ENCODE measurements at regions not wholly inside any gene's neighbourhood (a gene's known extent, or its start where the extent isn't known, plus 50 kb on each side); places are given as distances from the start of the nearest gene placed in this dataset.
A peak's percentile ranks its signal among the peaks of the same experiment; 100 is the strongest.

DNA sequence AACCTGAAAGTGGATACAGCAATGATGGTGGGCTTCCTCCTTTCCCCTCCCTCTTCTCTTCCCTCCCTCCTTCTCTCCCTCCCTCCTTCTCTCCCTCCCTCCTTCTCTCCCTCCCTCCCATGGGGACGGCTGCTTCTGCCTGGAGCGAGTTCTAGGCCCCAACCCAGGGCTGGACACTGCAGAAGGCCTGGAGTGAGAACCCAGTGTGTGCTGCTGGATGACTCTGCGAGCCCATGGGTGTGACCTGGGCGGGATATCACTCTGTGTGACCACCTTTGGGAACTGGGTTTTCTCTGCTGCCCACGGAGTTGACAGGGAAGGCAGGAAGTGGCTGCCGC is 242.6 kb upstream of the GSE1 start:
- H3K36me3 ChIP-seq (ENCODE audit: low read depth), result no peaks in the 10 kb centered on the region
- no peaks in the 10 kb centered on the region for H3K27me3 ChIP-seq (ENCODE audit: insufficient read depth, low read depth)
- TF ChIP-seq, protein P1, sequence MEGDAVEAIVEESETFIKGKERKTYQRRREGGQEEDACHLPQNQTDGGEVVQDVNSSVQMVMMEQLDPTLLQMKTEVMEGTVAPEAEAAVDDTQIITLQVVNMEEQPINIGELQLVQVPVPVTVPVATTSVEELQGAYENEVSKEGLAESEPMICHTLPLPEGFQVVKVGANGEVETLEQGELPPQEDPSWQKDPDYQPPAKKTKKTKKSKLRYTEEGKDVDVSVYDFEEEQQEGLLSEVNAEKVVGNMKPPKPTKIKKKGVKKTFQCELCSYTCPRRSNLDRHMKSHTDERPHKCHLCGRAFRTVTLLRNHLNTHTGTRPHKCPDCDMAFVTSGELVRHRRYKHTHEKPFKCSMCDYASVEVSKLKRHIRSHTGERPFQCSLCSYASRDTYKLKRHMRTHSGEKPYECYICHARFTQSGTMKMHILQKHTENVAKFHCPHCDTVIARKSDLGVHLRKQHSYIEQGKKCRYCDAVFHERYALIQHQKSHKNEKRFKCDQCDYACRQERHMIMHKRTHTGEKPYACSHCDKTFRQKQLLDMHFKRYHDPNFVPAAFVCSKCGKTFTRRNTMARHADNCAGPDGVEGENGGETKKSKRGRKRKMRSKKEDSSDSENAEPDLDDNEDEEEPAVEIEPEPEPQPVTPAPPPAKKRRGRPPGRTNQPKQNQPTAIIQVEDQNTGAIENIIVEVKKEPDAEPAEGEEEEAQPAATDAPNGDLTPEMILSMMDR (conservative IDR thresholded peaks at IDR 0.05), result no peak
- no peak for TF ChIP-seq EZH2 (IDR thresholded peaks at IDR 0.05; ENCODE audit: low read depth)
- no peaks in the 10 kb centered on the region for H3K79me2 ChIP-seq (ENCODE audit: low read depth)
- H3K4me3 ChIP-seq, result no peak overlapping the region
- BruUV-seq (replicated peaks), result no TSS peak
- H3K9me2 ChIP-seq (ENCODE audit: insufficient read depth), result no peaks in the 10 kb centered on the region
- ChIA-PET CTCF (interaction anchor here (0.6 kb wide), 1 partner anchor 112 kb away, joined by 10 read pairs; no protein-coding TSS in a partner anchor), POLR2A (ENCODE audit: unreplicated experiment) (no interaction called here)
- no peak overlapping the region for H3K27ac ChIP-seq
- H3K9me3 ChIP-seq (ENCODE audit: insufficient read depth, low read depth), result no peaks in the 10 kb centered on the region
- H3F3A ChIP-seq (ENCODE audit: insufficient read depth, low read depth), result peaks cover 6% of the 10 kb centered on the region; the same call in 1 of the 2 replicates
- H3K4me2 ChIP-seq, result no peak overlapping the region
- no peaks in the 10 kb centered on the region for H4K20me1 ChIP-seq (ENCODE audit: insufficient read depth)
- no peak overlapping the region for H2AFZ ChIP-seq
- peaks cover 11% of the 10 kb centered on the region for H3K4me1 ChIP-seq (replicated peaks; ENCODE audit: insufficient read depth)
- DNase-seq, result no peak
- intact Hi-C loops (cut with micrococcal nuclease; ENCODE audit: unreplicated experiment), result no loop called here

DNA sequence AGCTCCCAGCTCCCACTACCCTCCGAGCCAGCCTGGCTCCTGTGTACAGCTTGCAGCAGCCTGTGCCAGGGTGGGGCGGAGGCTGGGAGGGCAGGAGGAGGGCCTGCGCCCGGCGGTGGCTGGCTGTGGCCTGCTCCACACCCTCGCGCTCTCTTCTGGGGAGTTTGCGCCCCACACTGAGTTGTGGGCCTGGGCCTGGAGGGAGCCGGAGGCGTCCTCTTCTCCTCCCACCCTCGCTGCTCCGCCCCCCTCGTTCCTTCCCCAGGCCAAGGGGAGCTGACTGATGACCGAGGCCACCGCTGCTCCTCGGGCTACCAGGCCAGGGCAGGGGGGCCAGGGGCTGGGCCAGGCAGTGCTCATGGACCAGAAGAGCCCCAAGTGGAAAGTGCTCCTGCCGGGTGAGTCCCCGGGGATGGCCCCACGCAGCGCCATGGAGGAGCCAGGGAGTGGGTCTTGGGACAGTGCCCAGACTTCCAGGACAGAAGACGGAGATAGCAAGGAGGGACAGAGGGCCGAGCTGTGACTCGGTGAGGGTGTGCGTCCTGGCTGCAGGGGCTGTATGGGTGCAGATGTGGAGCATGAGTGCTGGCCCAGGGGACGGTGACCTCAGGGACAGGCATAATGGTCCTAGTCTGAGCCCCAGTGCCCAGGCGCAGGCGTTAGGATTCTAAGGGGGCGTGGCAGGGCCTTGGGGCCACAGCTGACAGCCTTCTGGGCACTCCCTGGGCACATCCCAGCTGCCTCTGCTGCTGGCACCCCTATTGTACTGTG is 242.1 kb upstream of the GSE1 start:
- BruUV-seq (replicated peaks), result no TSS peak
- no peak for TF ChIP-seq EZH2 (IDR thresholded peaks at IDR 0.05; ENCODE audit: low read depth)
- TF ChIP-seq, protein P1 (conservative IDR thresholded peaks at IDR 0.05), result no peak
- no peak overlapping the region for H3K4me3 ChIP-seq
- no peaks in the 10 kb centered on the region for H3K9me2 ChIP-seq (ENCODE audit: insufficient read depth)
- CTCF ChIA-PET, result interaction anchor here (0.5 to 1.3 kb wide), 3 partner anchors 15 to 181 kb away, joined by 3 read pairs; no protein-coding TSS in a partner anchor
- no peak overlapping the region for H3K4me2 ChIP-seq
- H4K20me1 ChIP-seq (ENCODE audit: insufficient read depth), result no peaks in the 10 kb centered on the region
- no peaks in the 10 kb centered on the region for H3K27me3 ChIP-seq (ENCODE audit: insufficient read depth, low read depth)
- POLR2A ChIA-PET (ENCODE audit: unreplicated experiment), result no interaction called here
- no peak overlapping the region for H3K27ac ChIP-seq
- intact Hi-C loops (cut with micrococcal nuclease; ENCODE audit: unreplicated experiment), result no loop called here
- no peak overlapping the region for H2AFZ ChIP-seq
- no peaks in the 10 kb centered on the region for H3K79me2 ChIP-seq (ENCODE audit: low read depth)
- H3F3A ChIP-seq (ENCODE audit: insufficient read depth, low read depth), result peaks cover 6% of the 10 kb centered on the region; the same call in 1 of the 2 replicates
- DNase-seq, result peak in 1 of 2 experiments; percentile 50
- no peaks in the 10 kb centered on the region for H3K36me3 ChIP-seq (ENCODE audit: low read depth)
- peaks cover 11% of the 10 kb centered on the region for H3K4me1 ChIP-seq (replicated peaks; ENCODE audit: insufficient read depth)
- no peaks in the 10 kb centered on the region for H3K9me3 ChIP-seq (ENCODE audit: insufficient read depth, low read depth)

DNA sequence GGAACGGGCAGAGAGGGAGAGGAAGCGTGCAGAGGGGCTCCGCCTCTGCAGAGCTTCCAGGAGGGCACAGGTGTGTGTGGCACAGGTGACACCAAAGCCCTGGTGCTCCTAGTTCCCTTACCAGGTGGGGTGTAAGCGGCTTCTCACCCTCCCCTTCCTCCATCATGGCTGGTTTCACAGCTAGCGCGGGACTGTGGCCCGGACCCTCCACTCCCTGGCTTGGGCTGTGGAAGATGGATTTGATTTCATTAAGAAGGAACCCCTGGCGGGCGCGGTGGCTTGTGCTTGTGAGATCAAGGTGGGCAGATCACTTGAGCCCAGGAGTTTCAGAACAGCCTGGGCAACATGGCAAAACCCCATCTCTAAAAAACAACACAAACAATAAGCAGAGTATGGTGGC is 241.2 kb upstream of the GSE1 start:
- Histone ChIP-seq H3K79me2 (ENCODE audit: low read depth) (no peaks in the 10 kb centered on the region), H3K4me1 (replicated peaks; ENCODE audit: insufficient read depth) (peaks cover 11% of the 10 kb centered on the region), H4K20me1 (ENCODE audit: insufficient read depth) (no peaks in the 10 kb centered on the region), H3F3A (ENCODE audit: insufficient read depth, low read depth) (peaks cover 6% of the 10 kb centered on the region; the same call in 1 of the 2 replicates), H3K4me3 (no peak overlapping the region), H3K27me3 (ENCODE audit: insufficient read depth, low read depth) (no peaks in the 10 kb centered on the region), H3K9me3 (ENCODE audit: insufficient read depth, low read depth) (no peaks in the 10 kb centered on the region), H3K9me2 (ENCODE audit: insufficient read depth) (no peaks in the 10 kb centered on the region), H3K27ac (no peak overlapping the region), H2AFZ (no peak overlapping the region), H3K4me2 (no peak overlapping the region), H3K36me3 (ENCODE audit: low read depth) (no peaks in the 10 kb centered on the region)
- ChIA-PET CTCF (interaction anchor here (0.9 to 1.3 kb wide), 2 partner anchors 26 to 37 kb away, joined by 3 read pairs; no protein-coding TSS in a partner anchor), POLR2A (ENCODE audit: unreplicated experiment) (no interaction called here)
- BruUV-seq (replicated peaks), result no TSS peak
- intact Hi-C loops (cut with micrococcal nuclease; ENCODE audit: unreplicated experiment), result no loop called here
- no peak for DNase-seq
- no peak for TF ChIP-seq EZH2 (IDR thresholded peaks at IDR 0.05; ENCODE audit: low read depth)
- TF ChIP-seq, protein P1 (conservative IDR thresholded peaks at IDR 0.05), result no peak

Data from PC-9 (cell line).